ENCODE measurements at regions not wholly inside any gene's neighbourhood (a gene's known extent, or its start where the extent isn't known, plus 50 kb on each side); places are given as distances from the start of the nearest gene placed in this dataset.

DNA sequence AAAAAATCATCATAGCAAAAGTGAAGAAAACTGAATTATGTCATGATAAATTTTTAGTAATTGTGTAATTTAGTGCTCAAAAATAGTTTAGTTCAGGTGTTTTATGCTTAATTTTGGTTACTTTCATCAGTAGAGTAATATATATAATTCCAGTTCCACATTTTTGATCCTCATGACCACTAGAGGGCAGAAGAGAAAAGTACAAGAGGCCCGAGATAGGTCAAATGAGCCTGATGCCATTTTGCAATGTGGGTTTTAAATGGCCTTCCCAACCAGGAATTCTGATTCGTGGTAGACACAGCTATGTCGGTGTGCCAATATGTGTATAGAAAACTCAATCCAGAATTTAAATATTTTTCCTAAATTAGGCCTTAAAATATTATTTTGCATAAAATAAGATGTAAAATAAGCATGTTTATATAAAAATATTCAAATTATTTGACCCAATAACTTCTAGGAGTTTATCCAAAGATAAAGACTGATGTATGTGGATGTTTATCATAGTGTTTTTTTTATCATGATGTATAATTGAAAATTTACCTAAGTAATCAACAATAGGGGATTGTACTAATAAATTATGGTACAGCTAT lies 159.7 kb upstream of the RPS6KA2 start:
- Histone ChIP-seq H3K36me3 (replicated peaks in 1 of 2; ENCODE audit: control insufficient read depth in 1 of 2, insufficient read depth in 2 of 2, low read length in 2 of 2) (no peaks in the 10 kb centered on the region), H3K27ac (ENCODE audit: extremely low read length, insufficient read depth, low read length) (no peak overlapping the region), H3K79me2 (ENCODE audit: insufficient read depth, low read length) (no peaks in the 10 kb centered on the region), H3K4me3 (replicated peaks in 1 of 3; ENCODE audit: insufficient read depth in 1 of 3, low read depth in 2 of 3, low read length in 3 of 3) (no peak overlapping the region), H3K27me3 (ENCODE audit: control insufficient read depth in 1 of 2, insufficient read depth in 2 of 2, low read length in 2 of 2) (no peaks in the 10 kb centered on the region), H4K20me1 (ENCODE audit: insufficient read depth, low read length) (no peaks in the 10 kb centered on the region), H3K9ac (ENCODE audit: insufficient read depth, low read depth, low read length) (no peak overlapping the region), H3K4me1 (ENCODE audit: insufficient read depth, low read length) (no peaks in the 10 kb centered on the region), H3K9me3 (ENCODE audit: low read length) (no peaks in the 10 kb centered on the region), H2AFZ (ENCODE audit: low read length) (no peak overlapping the region), H3K4me2 (ENCODE audit: low read depth, low read length) (no peak overlapping the region)
- FAIRE-seq, result peak; percentile 81
- ChIA-PET CTCF (ENCODE audit: low intra/inter-chr PET ratio, low total read pairs) (interaction anchor here (1.8 to 2.0 kb wide), 3 partner anchors 164 to 355 kb away, joined by 13 to 33 read pairs (median 15); no protein-coding TSS in a partner anchor), POLR2A (no interaction called here)
- peak; percentile 81 for DNase-seq (ENCODE audit: low spot score)
- under 1% methylated on average over 3 of the region's 3 CpGs for WGBS (ENCODE audit: low lambda C conversion rate)
- in situ Hi-C loops (cut with HindIII; ENCODE audit: extremely low pct_ligation_motif_present, low pct_unique_long_range_greater_than_20kb) (no loop called here), intact Hi-C loops (cut with micrococcal nuclease; ENCODE audit: unreplicated experiment) (loop anchor here (1.0 kb wide), 3 partner anchors 165 to 356 kb away; no protein-coding TSS in a partner anchor)
- peak; percentile 74 for ATAC-seq
- no TSS peak for BruUV-seq (replicated peaks)
- TF ChIP-seq ARNT2 (CRISPR knock-in tag; IDR thresholded peaks at IDR 0.05; ENCODE audit: low read depth), result no peak
- TF ChIP-seq ZNF205 (CRISPR knock-in tag; IDR thresholded peaks at IDR 0.05), result no peak
- TF ChIP-seq EHMT2 (IDR thresholded peaks at IDR 0.05; ENCODE audit: borderline replicate concordance, low read depth, low read length), result peak; percentile 76; the same call in 1 of the 2 replicates
- no peak for TF ChIP-seq PPARG (CRISPR knock-in tag; conservative IDR thresholded peaks at IDR 0.05)
- TF ChIP-seq MIER2 (CRISPR knock-in tag; IDR thresholded peaks at IDR 0.05), result peak; percentile 34; the same call in 1 of the 2 replicates
- no peak for TF ChIP-seq ZNF484 (CRISPR knock-in tag; IDR thresholded peaks at IDR 0.05; ENCODE audit: borderline replicate concordance, low read depth)
- TF ChIP-seq, protein P1, sequence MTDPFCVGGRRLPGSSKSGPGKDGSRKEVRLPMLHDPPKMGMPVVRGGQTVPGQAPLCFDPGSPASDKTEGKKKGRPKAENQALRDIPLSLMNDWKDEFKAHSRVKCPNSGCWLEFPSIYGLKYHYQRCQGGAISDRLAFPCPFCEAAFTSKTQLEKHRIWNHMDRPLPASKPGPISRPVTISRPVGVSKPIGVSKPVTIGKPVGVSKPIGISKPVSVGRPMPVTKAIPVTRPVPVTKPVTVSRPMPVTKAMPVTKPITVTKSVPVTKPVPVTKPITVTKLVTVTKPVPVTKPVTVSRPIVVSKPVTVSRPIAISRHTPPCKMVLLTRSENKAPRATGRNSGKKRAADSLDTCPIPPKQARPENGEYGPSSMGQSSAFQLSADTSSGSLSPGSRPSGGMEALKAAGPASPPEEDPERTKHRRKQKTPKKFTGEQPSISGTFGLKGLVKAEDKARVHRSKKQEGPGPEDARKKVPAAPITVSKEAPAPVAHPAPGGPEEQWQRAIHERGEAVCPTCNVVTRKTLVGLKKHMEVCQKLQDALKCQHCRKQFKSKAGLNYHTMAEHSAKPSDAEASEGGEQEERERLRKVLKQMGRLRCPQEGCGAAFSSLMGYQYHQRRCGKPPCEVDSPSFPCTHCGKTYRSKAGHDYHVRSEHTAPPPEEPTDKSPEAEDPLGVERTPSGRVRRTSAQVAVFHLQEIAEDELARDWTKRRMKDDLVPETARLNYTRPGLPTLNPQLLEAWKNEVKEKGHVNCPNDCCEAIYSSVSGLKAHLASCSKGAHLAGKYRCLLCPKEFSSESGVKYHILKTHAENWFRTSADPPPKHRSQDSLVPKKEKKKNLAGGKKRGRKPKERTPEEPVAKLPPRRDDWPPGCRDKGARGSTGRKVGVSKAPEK (CRISPR knock-in tag; IDR thresholded peaks at IDR 0.05; ENCODE audit: borderline replicate concordance), result no peak
- no peak for TF ChIP-seq POLR2G (IDR thresholded peaks at IDR 0.05; ENCODE audit: low read depth, low read length)
- no peak for TF ChIP-seq ZFP82 (CRISPR knock-in tag; IDR thresholded peaks at IDR 0.05; ENCODE audit: borderline replicate concordance)
- TF ChIP-seq TBX3 (IDR thresholded peaks at IDR 0.05; ENCODE audit: borderline replicate concordance), result no peak
- peak; percentile 81; the same call in 1 of the 2 replicates for TF ChIP-seq SMC3 (IDR thresholded peaks at IDR 0.05; ENCODE audit: low read length)
- TF ChIP-seq CREB1 (IDR thresholded peaks at IDR 0.05), result no peak
- peak; percentile 23; the same call in 1 of the 2 replicates for TF ChIP-seq CREB1 (CRISPR knock-in tag; IDR thresholded peaks at IDR 0.05)
- no peak for TF ChIP-seq ZNF282 (IDR thresholded peaks at IDR 0.05; ENCODE audit: partially characterized antibody)
- no peak for TF ChIP-seq ZNF75D (CRISPR knock-in tag; IDR thresholded peaks at IDR 0.05; ENCODE audit: borderline replicate concordance)
- no peak for TF ChIP-seq ZNF784 (CRISPR knock-in tag; IDR thresholded peaks at IDR 0.05; ENCODE audit: borderline replicate concordance)
- peak; percentile 86 for TF ChIP-seq STAG1 (CRISPR knock-in tag; IDR thresholded peaks at IDR 0.05)

All from HepG2 (cell line).